Fibroblast of lung (primary cell): ENCODE measurements at regions not wholly inside any gene's neighbourhood (a gene's known extent, or its start where the extent isn't known, plus 50 kb on each side); places are given as distances from the start of the nearest gene placed in this dataset.

Experiments used
- DNase-seq, 2 donors: peaks; one replicate each; pipeline versions ENCODE4 v3.0.0 to v3.0.0-alpha.2; 2010; ENCODE audit warnings: low read depth in 2 of 2
- H2AFZ ChIP-seq: 2 replicates; pipeline ENCODE4 v1.5.1; 2012; ENCODE audit warnings: low read length, control low read depth, inconsistent platforms
- H3K27ac ChIP-seq: 2 replicates; pipeline ENCODE4 v1.5.1; 2011; ENCODE audit warnings: low read length, control low read depth; ENCODE audit not compliant: insufficient read depth
- H3K27me3 ChIP-seq: 2 replicates; pipeline ENCODE4 v1.5.1; 2011; ENCODE audit warnings: mild to moderate bottlenecking, low read length; ENCODE audit not compliant: control insufficient read depth, insufficient read depth
- H3K36me3 ChIP-seq: 2 replicates; pipeline ENCODE4 v1.5.1; 2011; ENCODE audit warnings: low read length; ENCODE audit not compliant: control insufficient read depth, insufficient read depth
- H3K4me1 ChIP-seq: 2 replicates; pipeline ENCODE4 v1.5.1; 2011; ENCODE audit warnings: low read length; ENCODE audit not compliant: control insufficient read depth, insufficient read depth; ENCODE audit errors: extremely low read depth
- H3K4me2 ChIP-seq: 2 replicates; pipeline ENCODE4 v1.5.1; 2011; ENCODE audit warnings: low read length, control low read depth; ENCODE audit not compliant: insufficient read depth; ENCODE audit errors: extremely low read depth
- H3K4me3 ChIP-seq, 4 experiments: fragments of 200-600 bp in 1 of 4; sonication (generic) in 1 of 4; replicated peaks in 1 of 4; 2 replicates each; pipeline ENCODE4 v1.5.1; 2011 to 2016; ENCODE audit warnings: low read length in 4 of 4, low read depth in 3 of 4, mild to moderate bottlenecking in 3 of 4, control low read depth in 2 of 4, inconsistent platforms in 1 of 4, mixed read lengths in 1 of 4; ENCODE audit not compliant: insufficient read depth in 1 of 4; ENCODE audit errors: control extremely low read depth in 1 of 4
- H3K79me2 ChIP-seq: 2 replicates; pipeline ENCODE4 v1.5.1; 2012; ENCODE audit warnings: mild to moderate bottlenecking, low read length, inconsistent platforms; ENCODE audit not compliant: control insufficient read depth, insufficient read depth
- H3K9ac ChIP-seq: 2 replicates; pipeline ENCODE4 v1.5.1; 2011; ENCODE audit warnings: mild to moderate bottlenecking, low read length, control low read depth; ENCODE audit not compliant: insufficient read depth
- H3K9me3 ChIP-seq: 2 replicates; pipeline ENCODE4 v1.5.1; 2012; ENCODE audit warnings: low read depth, low read length; ENCODE audit not compliant: control insufficient read depth, insufficient read depth
- H4K20me1 ChIP-seq: 2 replicates; pipeline ENCODE4 v1.5.1; 2011; ENCODE audit warnings: low read length; ENCODE audit not compliant: control insufficient read depth, insufficient read depth; ENCODE audit errors: extremely low read depth
- EZH2 ChIP-seq: IDR thresholded peaks from 2 replicates; pipeline ENCODE4 v1.5.1; 2012; ENCODE audit warnings: low read length, control low read depth, mild to moderate bottlenecking; ENCODE audit errors: missing control alignments
- TF ChIP-seq, protein P1 (sequence below), 2 donors: IDR thresholded peaks in 1 of 2; conservative IDR thresholded peaks in 1 of 2; 1 replicate in 1 of 2; 2 replicates in 1 of 2; pipeline ENCODE4 v1.5.1; 2011 to 2012; ENCODE audit warnings: low read length in 2 of 2, control low read depth in 1 of 2, inconsistent platforms in 1 of 2, low read depth in 1 of 2, mild to moderate bottlenecking in 1 of 2

- no peak overlapping the region for H3K4me3 ChIP-seq
- TF ChIP-seq EZH2 = no peak
- TF ChIP-seq, protein P1, sequence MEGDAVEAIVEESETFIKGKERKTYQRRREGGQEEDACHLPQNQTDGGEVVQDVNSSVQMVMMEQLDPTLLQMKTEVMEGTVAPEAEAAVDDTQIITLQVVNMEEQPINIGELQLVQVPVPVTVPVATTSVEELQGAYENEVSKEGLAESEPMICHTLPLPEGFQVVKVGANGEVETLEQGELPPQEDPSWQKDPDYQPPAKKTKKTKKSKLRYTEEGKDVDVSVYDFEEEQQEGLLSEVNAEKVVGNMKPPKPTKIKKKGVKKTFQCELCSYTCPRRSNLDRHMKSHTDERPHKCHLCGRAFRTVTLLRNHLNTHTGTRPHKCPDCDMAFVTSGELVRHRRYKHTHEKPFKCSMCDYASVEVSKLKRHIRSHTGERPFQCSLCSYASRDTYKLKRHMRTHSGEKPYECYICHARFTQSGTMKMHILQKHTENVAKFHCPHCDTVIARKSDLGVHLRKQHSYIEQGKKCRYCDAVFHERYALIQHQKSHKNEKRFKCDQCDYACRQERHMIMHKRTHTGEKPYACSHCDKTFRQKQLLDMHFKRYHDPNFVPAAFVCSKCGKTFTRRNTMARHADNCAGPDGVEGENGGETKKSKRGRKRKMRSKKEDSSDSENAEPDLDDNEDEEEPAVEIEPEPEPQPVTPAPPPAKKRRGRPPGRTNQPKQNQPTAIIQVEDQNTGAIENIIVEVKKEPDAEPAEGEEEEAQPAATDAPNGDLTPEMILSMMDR (conservative IDR thresholded peaks at IDR 0.05 in 1 of 2, IDR thresholded peaks at IDR 0.05 in 1 of 2; ENCODE audit: low read depth in 1 of 2, low read length in 2 of 2) = no peak
- H3K4me1 ChIP-seq = no peaks in the 10 kb centered on the region
- H4K20me1 ChIP-seq = no peaks in the 10 kb centered on the region
- no peak overlapping the region for H3K4me2 ChIP-seq
- no peak overlapping the region for H2AFZ ChIP-seq
- H3K27me3 ChIP-seq = no peaks in the 10 kb centered on the region
- DNase-seq = no peak
- no peak overlapping the region for H3K9ac ChIP-seq
- no peak overlapping the region for H3K27ac ChIP-seq
- H3K79me2 ChIP-seq = no peaks in the 10 kb centered on the region
- H3K36me3 ChIP-seq = no peaks in the 10 kb centered on the region
- H3K9me3 ChIP-seq = no peaks in the 10 kb centered on the region
Observed at GRCh38 chr12:91574975-91575374, 392.4 kb upstream of the DCN start.

DNA sequence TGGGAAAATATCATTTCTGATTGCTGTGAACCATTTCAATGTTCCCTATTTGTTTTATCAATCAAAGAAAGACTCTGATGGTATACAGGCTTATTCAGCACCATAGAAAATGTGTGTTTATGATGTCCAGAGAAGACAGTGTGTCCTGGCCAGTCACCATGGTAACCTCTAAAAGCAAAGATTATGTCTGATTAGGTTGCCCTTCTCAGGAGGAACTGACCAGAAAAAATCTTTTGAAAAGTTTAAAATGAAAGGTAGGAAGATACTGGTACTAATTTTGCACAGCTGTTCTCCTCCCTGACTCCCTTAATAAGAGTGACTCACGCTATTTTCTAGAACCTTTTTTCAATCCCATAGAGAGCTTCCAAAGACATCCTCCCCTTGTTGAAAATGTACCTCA is 391.8 kb upstream of the DCN start:
- Histone ChIP-seq H3K27me3 (no peaks in the 10 kb centered on the region), H3K36me3 (no peaks in the 10 kb centered on the region), H3K9me3 (no peaks in the 10 kb centered on the region), H4K20me1 (no peaks in the 10 kb centered on the region), H3K4me3 (no peak overlapping the region), H3K4me2 (no peak overlapping the region), H3K9ac (no peak overlapping the region), H2AFZ (no peak overlapping the region), H3K4me1 (no peaks in the 10 kb centered on the region), H3K27ac (no peak overlapping the region), H3K79me2 (no peaks in the 10 kb centered on the region)
- no peak for TF ChIP-seq EZH2
- TF ChIP-seq, protein P1 (conservative IDR thresholded peaks at IDR 0.05 in 1 of 2, IDR thresholded peaks at IDR 0.05 in 1 of 2; ENCODE audit: low read depth in 1 of 2, low read length in 2 of 2) = no peak
- peak in 1 of 2 donors; percentile 40 for DNase-seq

DNA sequence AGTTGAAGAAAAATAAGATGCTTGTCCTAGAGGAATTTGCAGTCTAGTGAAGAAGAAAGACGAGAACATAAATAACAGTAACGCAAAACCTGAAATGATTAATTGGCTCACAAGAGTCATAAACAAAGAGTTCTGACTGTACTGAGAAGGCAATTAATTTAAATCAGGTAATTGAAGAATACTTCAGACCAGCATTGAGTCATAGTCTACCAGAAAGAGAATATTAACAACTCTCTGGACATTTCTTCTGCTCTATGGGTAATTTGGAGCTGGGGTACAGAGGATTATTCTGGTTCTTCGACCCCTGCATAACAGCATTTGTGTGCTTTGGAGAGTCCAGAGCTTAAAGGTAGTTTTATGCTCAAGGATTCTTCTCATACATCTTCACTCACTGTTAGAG is 390.3 kb upstream of the DCN start:
- no peak overlapping the region for H3K4me2 ChIP-seq
- no peaks in the 10 kb centered on the region for H4K20me1 ChIP-seq
- no peaks in the 10 kb centered on the region for H3K4me1 ChIP-seq
- no peaks in the 10 kb centered on the region for H3K27me3 ChIP-seq
- no peaks in the 10 kb centered on the region for H3K79me2 ChIP-seq
- TF ChIP-seq, protein P1 (conservative IDR thresholded peaks at IDR 0.05 in 1 of 2, IDR thresholded peaks at IDR 0.05 in 1 of 2; ENCODE audit: low read depth in 1 of 2, low read length in 2 of 2) = no peak
- TF ChIP-seq EZH2 = no peak
- no peak overlapping the region for H3K9ac ChIP-seq
- peak in 1 of 2 donors; percentile 30 for DNase-seq
- H3K4me3 ChIP-seq = no peak overlapping the region
- no peak overlapping the region for H3K27ac ChIP-seq
- no peaks in the 10 kb centered on the region for H3K36me3 ChIP-seq
- H2AFZ ChIP-seq = no peak overlapping the region
- no peaks in the 10 kb centered on the region for H3K9me3 ChIP-seq
